ENCODE measurements at regions not wholly inside any gene's neighbourhood (a gene's known extent, or its start where the extent isn't known, plus 50 kb on each side); places are given as distances from the start of the nearest gene placed in this dataset.

- no peaks in the 10 kb centered on the region for H3K27me3 ChIP-seq
- no peaks in the 10 kb centered on the region for H3K36me3 ChIP-seq
- no peaks in the 10 kb centered on the region for H3K9me3 ChIP-seq
- TF ChIP-seq POLR2A (IDR thresholded peaks at IDR 0.05) (no peak), CTCF (IDR thresholded peaks at IDR 0.05) (no peak)
- H3K4me1 ChIP-seq = no peaks in the 10 kb centered on the region
- DNase-seq = no peak
- no peak overlapping the region for H3K27ac ChIP-seq
- H3K4me3 ChIP-seq = no peak overlapping the region
Measured at GRCh38 chr16:66083171-66083570, 283.3 kb upstream of the CDH5 start.

- Histone ChIP-seq H3K4me3 (no peak overlapping the region), H3K9me3 (no peaks in the 10 kb centered on the region), H3K27ac (no peak overlapping the region), H3K27me3 (no peaks in the 10 kb centered on the region), H3K4me1 (no peaks in the 10 kb centered on the region), H3K36me3 (no peaks in the 10 kb centered on the region)
- no peak for DNase-seq
- TF ChIP-seq POLR2A (IDR thresholded peaks at IDR 0.05) (no peak), CTCF (IDR thresholded peaks at IDR 0.05) (no peak)
Measured at GRCh38 chr16:66082424-66082823, 284.1 kb upstream of the CDH5 start.

DNA sequence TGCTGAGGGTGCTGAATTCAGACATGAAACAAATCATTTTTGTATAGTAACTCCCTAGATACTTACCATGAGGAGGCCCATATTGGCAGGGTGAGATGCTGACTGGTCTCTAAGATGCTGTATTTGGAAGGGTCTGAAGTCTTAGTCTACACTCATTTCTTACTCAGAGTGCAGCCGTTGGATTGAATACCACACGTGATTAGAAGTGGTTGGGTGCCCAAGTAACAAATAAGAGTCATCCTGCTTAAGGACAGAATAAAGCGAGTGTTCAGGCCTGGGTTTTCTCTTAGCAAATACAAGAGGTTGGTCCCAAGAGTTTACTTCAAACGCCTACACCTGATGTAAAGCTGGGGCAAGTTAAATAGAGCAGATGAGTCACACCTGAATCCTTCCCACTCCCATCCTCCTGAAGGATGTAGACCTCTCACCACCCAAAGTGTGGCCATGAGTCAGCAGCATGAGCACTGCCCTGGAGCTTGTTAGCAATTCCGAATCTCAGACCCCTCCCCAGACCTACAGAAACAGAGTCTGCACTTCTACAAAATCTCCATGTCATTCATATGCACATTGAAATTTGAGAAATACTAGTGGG is 284.6 kb upstream of the CDH5 start:
- H3K27ac ChIP-seq = no peak overlapping the region
- H3K4me3 ChIP-seq = no peak overlapping the region
- no peak for DNase-seq
- no peak for TF ChIP-seq POLR2A (IDR thresholded peaks at IDR 0.05)
- no peak for TF ChIP-seq CTCF (IDR thresholded peaks at IDR 0.05)
- no peaks in the 10 kb centered on the region for H3K27me3 ChIP-seq
- H3K9me3 ChIP-seq = no peaks in the 10 kb centered on the region
- H3K4me1 ChIP-seq = no peaks in the 10 kb centered on the region
- no peaks in the 10 kb centered on the region for H3K36me3 ChIP-seq

- no peak for DNase-seq
- Histone ChIP-seq H3K4me1 (no peaks in the 10 kb centered on the region), H3K9me3 (no peaks in the 10 kb centered on the region), H3K27ac (no peak overlapping the region), H3K4me3 (no peak overlapping the region), H3K27me3 (no peaks in the 10 kb centered on the region), H3K36me3 (no peaks in the 10 kb centered on the region)
- TF ChIP-seq POLR2A (IDR thresholded peaks at IDR 0.05) (no peak), CTCF (IDR thresholded peaks at IDR 0.05) (no peak)
Measured at GRCh38 chr16:66079671-66080334, 286.7 kb upstream of the CDH5 start.

GRCh38 chr16:66070140-66070917 is 296.2 kb upstream of the CDH5 start:
- no peaks in the 10 kb centered on the region for H3K27me3 ChIP-seq
- TF ChIP-seq CTCF (IDR thresholded peaks at IDR 0.05) (no peak), POLR2A (IDR thresholded peaks at IDR 0.05) (no peak)
- DNase-seq = peak in 2 of 3 donors; percentile 17 to 50
- H3K27ac ChIP-seq = no peak overlapping the region
- no peaks in the 10 kb centered on the region for H3K9me3 ChIP-seq
- peaks cover 0 to 8% (median 0%) of the 10 kb centered on the region in 4 donors for H3K4me1 ChIP-seq
- H3K4me3 ChIP-seq = no peak overlapping the region
- no peaks in the 10 kb centered on the region for H3K36me3 ChIP-seq

All from Peyer's patch (tissue), 4 donors.